Breast epithelium (tissue), 3 donors: ENCODE measurements at regions not wholly inside any gene's neighbourhood (a gene's known extent, or its start where the extent isn't known, plus 50 kb on each side); places are given as distances from the start of the nearest gene placed in this dataset.

Experiments
- POLR2AphosphoS5 ChIP-seq, 3 donors: sonication (generic); formaldehyde crosslinking; IDR thresholded peaks; one replicate each; pipeline ENCODE4 v1.6.1; 2017; ENCODE audit warnings: antibody characterized with exemption in 3 of 3
- TF ChIP-seq, protein P1 (sequence below), 3 donors: fragments of 450-650 bp; IDR thresholded peaks; one replicate each; pipeline ENCODE4 v1.5.1; 2016 to 2017; ENCODE audit warnings: antibody characterized with exemption in 3 of 3, mild to moderate bottlenecking in 3 of 3, moderate library complexity in 3 of 3

DNA sequence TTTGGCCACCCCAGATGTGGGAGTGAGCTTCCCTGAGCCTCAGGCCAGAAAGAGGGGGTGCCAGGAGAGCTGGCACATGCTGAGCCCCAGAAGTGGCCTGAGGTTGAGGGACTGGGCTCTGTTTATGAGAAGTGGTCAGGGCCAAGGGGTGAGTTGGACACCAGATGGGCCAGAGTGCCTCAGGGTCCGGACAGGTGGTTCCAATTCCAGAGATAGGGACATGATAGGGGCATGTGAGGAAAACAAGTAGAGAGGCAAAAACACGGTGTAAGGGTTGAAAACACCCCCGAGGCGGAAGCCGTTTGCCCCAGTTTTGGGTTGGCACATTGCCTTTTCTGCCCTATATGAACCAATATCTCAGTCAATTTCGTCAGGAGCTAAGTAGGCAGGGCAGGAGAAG, 125.6 kb upstream of the NFIB start:
- TF ChIP-seq POLR2AphosphoS5 (IDR thresholded peaks at IDR 0.05) = no peak
- TF ChIP-seq, protein P1, sequence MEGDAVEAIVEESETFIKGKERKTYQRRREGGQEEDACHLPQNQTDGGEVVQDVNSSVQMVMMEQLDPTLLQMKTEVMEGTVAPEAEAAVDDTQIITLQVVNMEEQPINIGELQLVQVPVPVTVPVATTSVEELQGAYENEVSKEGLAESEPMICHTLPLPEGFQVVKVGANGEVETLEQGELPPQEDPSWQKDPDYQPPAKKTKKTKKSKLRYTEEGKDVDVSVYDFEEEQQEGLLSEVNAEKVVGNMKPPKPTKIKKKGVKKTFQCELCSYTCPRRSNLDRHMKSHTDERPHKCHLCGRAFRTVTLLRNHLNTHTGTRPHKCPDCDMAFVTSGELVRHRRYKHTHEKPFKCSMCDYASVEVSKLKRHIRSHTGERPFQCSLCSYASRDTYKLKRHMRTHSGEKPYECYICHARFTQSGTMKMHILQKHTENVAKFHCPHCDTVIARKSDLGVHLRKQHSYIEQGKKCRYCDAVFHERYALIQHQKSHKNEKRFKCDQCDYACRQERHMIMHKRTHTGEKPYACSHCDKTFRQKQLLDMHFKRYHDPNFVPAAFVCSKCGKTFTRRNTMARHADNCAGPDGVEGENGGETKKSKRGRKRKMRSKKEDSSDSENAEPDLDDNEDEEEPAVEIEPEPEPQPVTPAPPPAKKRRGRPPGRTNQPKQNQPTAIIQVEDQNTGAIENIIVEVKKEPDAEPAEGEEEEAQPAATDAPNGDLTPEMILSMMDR (IDR thresholded peaks at IDR 0.05) = no peak
